H9 (cell line): ENCODE measurements at regions not wholly inside any gene's neighbourhood (a gene's known extent, or its start where the extent isn't known, plus 50 kb on each side); places are given as distances from the start of the nearest gene placed in this dataset.
A peak's percentile ranks its signal among the peaks of the same experiment; 100 is the strongest.

Source experiments
- DNase-seq: peaks from one replicate; pipeline ENCODE4 v3.0.0-alpha.2; 2017
- H2AFZ ChIP-seq: one replicate; pipeline ENCODE4 v1.6.1; 2013; ENCODE audit warnings: mild to moderate bottlenecking, low read length, control low read depth, moderate library complexity
- H2AK5ac ChIP-seq: 2 replicates; pipeline ENCODE4 v1.6.1; 2013; ENCODE audit warnings: low read length, control low read depth, mixed read lengths; ENCODE audit not compliant: insufficient read length
- H2BK120ac ChIP-seq: one replicate; pipeline ENCODE4 v1.6.1; 2013; ENCODE audit warnings: low read depth, mild to moderate bottlenecking, low read length, control low read depth, inconsistent platforms; ENCODE audit not compliant: poor library complexity, severe bottlenecking
- H2BK12ac ChIP-seq: 2 replicates; pipeline ENCODE4 v1.6.1; 2013; ENCODE audit warnings: low read length, control low read depth, mixed read lengths, low read depth; ENCODE audit not compliant: insufficient read length
- H2BK15ac ChIP-seq: 2 replicates; pipeline ENCODE4 v1.6.1; 2013; ENCODE audit warnings: low read depth, low read length, control low read depth
- H2BK20ac ChIP-seq: one replicate; pipeline ENCODE4 v1.6.1; 2013; ENCODE audit warnings: low read depth, mild to moderate bottlenecking, low read length, control low read depth, inconsistent platforms; ENCODE audit not compliant: poor library complexity, severe bottlenecking
- H2BK5ac ChIP-seq: 2 replicates; pipeline ENCODE4 v1.6.1; 2013; ENCODE audit warnings: low read length, control low read depth, mixed read lengths; ENCODE audit not compliant: insufficient read length
- H3K14ac ChIP-seq: 2 replicates; pipeline ENCODE4 v1.6.1; 2013; ENCODE audit warnings: low read length, control low read depth; ENCODE audit not compliant: insufficient read depth
- H3K18ac ChIP-seq: 2 replicates; pipeline ENCODE4 v1.6.1; 2013; ENCODE audit warnings: low read depth, mild to moderate bottlenecking, mixed read lengths, low read length, control low read depth; ENCODE audit not compliant: insufficient read length
- H3K23ac ChIP-seq: 2 replicates; pipeline ENCODE4 v1.6.1; 2013; ENCODE audit warnings: low read length, control low read depth, mixed read lengths, low read depth; ENCODE audit not compliant: insufficient read length
- H3K23me2 ChIP-seq: 2 replicates; pipeline ENCODE4 v1.6.1; 2013; ENCODE audit warnings: low read depth, mild to moderate bottlenecking, mixed read lengths, low read length, control low read depth; ENCODE audit not compliant: insufficient read length, poor library complexity, severe bottlenecking
- H3K27ac ChIP-seq: 2 replicates; pipeline ENCODE4 v1.5.1; 2013; ENCODE audit warnings: low read length, control low read depth, mixed read lengths, low read depth; ENCODE audit not compliant: insufficient read length
- H3K27me3 ChIP-seq: 2 replicates; pipeline ENCODE4 v1.6.1; 2013; ENCODE audit warnings: low read length, control low read depth, inconsistent platforms; ENCODE audit not compliant: insufficient read depth
- H3K4ac ChIP-seq: 2 replicates; pipeline ENCODE4 v1.6.1; 2013; ENCODE audit warnings: low read depth, mild to moderate bottlenecking, control low read depth, inconsistent platforms, low read length, moderate library complexity
- H3K4me1 ChIP-seq: 2 replicates; pipeline ENCODE4 v1.6.1; 2013; ENCODE audit warnings: low read length, control low read depth, inconsistent platforms; ENCODE audit not compliant: insufficient read depth
- H3K4me2 ChIP-seq: 2 replicates; pipeline ENCODE4 v1.6.1; 2013; ENCODE audit warnings: low read length, control low read depth, mixed read lengths; ENCODE audit not compliant: insufficient read length, insufficient read depth
- H3K56ac ChIP-seq: 2 replicates; pipeline ENCODE4 v1.6.1; 2013; ENCODE audit warnings: low read depth, mild to moderate bottlenecking, mixed read lengths, low read length, control low read depth; ENCODE audit not compliant: insufficient read length
- H3K79me1 ChIP-seq: 2 replicates; pipeline ENCODE4 v1.6.1; 2013; ENCODE audit warnings: low read depth, mild to moderate bottlenecking, moderate library complexity, low read length, control low read depth, inconsistent platforms; ENCODE audit not compliant: insufficient read depth, poor library complexity, severe bottlenecking
- H3K79me2 ChIP-seq: 2 replicates; pipeline ENCODE4 v1.6.1; 2013; ENCODE audit warnings: low read length, control low read depth, inconsistent platforms; ENCODE audit not compliant: insufficient read depth
- H3K9ac ChIP-seq: 2 replicates; pipeline ENCODE4 v1.6.1; 2013; ENCODE audit warnings: low read length, control low read depth, mixed read lengths; ENCODE audit not compliant: insufficient read length; ENCODE audit errors: extremely low read depth
- H3K9me3 ChIP-seq: one replicate; pipeline ENCODE4 v1.6.1; 2013; ENCODE audit warnings: low read depth, low read length, inconsistent platforms; ENCODE audit not compliant: control insufficient read depth
- H3T11ph ChIP-seq: one replicate; pipeline ENCODE4 v1.6.1; 2013; ENCODE audit warnings: mild to moderate bottlenecking, low read length, control low read depth, inconsistent platforms
- H4K20me1 ChIP-seq: one replicate; pipeline ENCODE4 v1.6.1; 2013; ENCODE audit not compliant: control insufficient read depth, insufficient read length, insufficient read depth
- H4K5ac ChIP-seq: 2 replicates; pipeline ENCODE4 v1.6.1; 2013; ENCODE audit warnings: low read depth, mild to moderate bottlenecking, mixed read lengths, low read length, control low read depth; ENCODE audit not compliant: insufficient read length
- H4K8ac ChIP-seq: replicated peaks from 2 replicates; pipeline ENCODE4 v1.6.1; 2013; ENCODE audit warnings: low read length, control low read depth, mixed read lengths, low read depth; ENCODE audit not compliant: insufficient read length
- H4K91ac ChIP-seq: 2 replicates; pipeline ENCODE4 v1.6.1; 2013; ENCODE audit warnings: low read depth, mild to moderate bottlenecking, moderate library complexity, mixed read lengths, low read length, control low read depth; ENCODE audit not compliant: insufficient read length
- H3K27ac Mint-ChIP-seq, 3 experiments: 2 replicates in 2 of 3; 3 replicates in 1 of 3; pipeline ENCODE4 v1.8.0; 2020 to 2021; ENCODE audit warnings: mixed read lengths in 3 of 3, mild to moderate bottlenecking in 1 of 3, moderate library complexity in 1 of 3
- H3K27me3 Mint-ChIP-seq: 2 replicates; pipeline ENCODE4 v1.8.0; 2021; ENCODE audit warnings: low read depth, mild to moderate bottlenecking, moderate library complexity, mixed read lengths
- H3K36me3 Mint-ChIP-seq, 3 experiments: 2 replicates in 2 of 3; 3 replicates in 1 of 3; pipeline ENCODE4 v1.8.0; 2020 to 2021; ENCODE audit warnings: low read depth in 3 of 3, mixed read lengths in 3 of 3; ENCODE audit not compliant: insufficient read depth in 1 of 3
- H3K4me1 Mint-ChIP-seq, 2 experiments: 2 replicates each; pipeline ENCODE4 v1.8.0; 2020; ENCODE audit warnings: mixed read lengths in 2 of 2
- H3K4me3 Mint-ChIP-seq, 2 experiments: 2 replicates in 1 of 2; 3 replicates in 1 of 2; pipeline ENCODE4 v1.8.0; 2020 to 2021; ENCODE audit warnings: mild to moderate bottlenecking in 2 of 2, mixed read lengths in 2 of 2, moderate library complexity in 1 of 2
- H3K9me3 Mint-ChIP-seq, 2 experiments: 2 replicates in 1 of 2; 3 replicates in 1 of 2; pipeline ENCODE4 v1.8.0; 2020; ENCODE audit warnings: mild to moderate bottlenecking in 2 of 2, mixed read lengths in 2 of 2, moderate library complexity in 1 of 2
- WGBS: extraction: QIAGEN DNeasy Blood & Tissue Kit; methylation state at CpG from one replicate; pipeline ENCODE4 v1.1.7; 2013; ENCODE audit warnings: missing lambda C conversion rate, low lambda C conversion rate, mixed read lengths; ENCODE audit not compliant: insufficient read length; ENCODE audit errors: extremely low coverage; 5-methylcytosine and 5-hydroxymethylcytosine counted together
- TF ChIP-seq, protein P1 (sequence below): fragments of 200-600 bp; sonication (generic); conservative IDR thresholded peaks from 3 replicates; pipeline ENCODE4 v1.8.0; 2021; ENCODE audit warnings: antibody characterized with exemption, mild to moderate bottlenecking

- peak; percentile 32 for DNase-seq
- TF ChIP-seq, protein P1, sequence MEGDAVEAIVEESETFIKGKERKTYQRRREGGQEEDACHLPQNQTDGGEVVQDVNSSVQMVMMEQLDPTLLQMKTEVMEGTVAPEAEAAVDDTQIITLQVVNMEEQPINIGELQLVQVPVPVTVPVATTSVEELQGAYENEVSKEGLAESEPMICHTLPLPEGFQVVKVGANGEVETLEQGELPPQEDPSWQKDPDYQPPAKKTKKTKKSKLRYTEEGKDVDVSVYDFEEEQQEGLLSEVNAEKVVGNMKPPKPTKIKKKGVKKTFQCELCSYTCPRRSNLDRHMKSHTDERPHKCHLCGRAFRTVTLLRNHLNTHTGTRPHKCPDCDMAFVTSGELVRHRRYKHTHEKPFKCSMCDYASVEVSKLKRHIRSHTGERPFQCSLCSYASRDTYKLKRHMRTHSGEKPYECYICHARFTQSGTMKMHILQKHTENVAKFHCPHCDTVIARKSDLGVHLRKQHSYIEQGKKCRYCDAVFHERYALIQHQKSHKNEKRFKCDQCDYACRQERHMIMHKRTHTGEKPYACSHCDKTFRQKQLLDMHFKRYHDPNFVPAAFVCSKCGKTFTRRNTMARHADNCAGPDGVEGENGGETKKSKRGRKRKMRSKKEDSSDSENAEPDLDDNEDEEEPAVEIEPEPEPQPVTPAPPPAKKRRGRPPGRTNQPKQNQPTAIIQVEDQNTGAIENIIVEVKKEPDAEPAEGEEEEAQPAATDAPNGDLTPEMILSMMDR, result peak; percentile 53
- H3K14ac ChIP-seq, result no peak overlapping the region
- no peak overlapping the region for H2BK20ac ChIP-seq
- H3K18ac ChIP-seq, result no peak overlapping the region
- no peak overlapping the region for H3K27ac ChIP-seq
- no peak overlapping the region for H4K5ac ChIP-seq
- H3K9me3 ChIP-seq, result no peaks in the 10 kb centered on the region
- H3K4ac ChIP-seq, result no peak overlapping the region
- H3K56ac ChIP-seq, result no peak overlapping the region
- no peak overlapping the region for H2BK12ac ChIP-seq
- no CpG with 5 or more reads among the region's 7 CpGs for WGBS
- H3K4me1 Mint-ChIP-seq, result no peaks in the 10 kb centered on the region
- no peak overlapping the region for H4K8ac ChIP-seq
- no peak overlapping the region for H4K91ac ChIP-seq
- H3K79me2 ChIP-seq, result no peaks in the 10 kb centered on the region
- H3K79me1 ChIP-seq, result no peaks in the 10 kb centered on the region
- H3T11ph ChIP-seq, result no peak overlapping the region
- H4K20me1 ChIP-seq, result no peaks in the 10 kb centered on the region
- no peaks in the 10 kb centered on the region for H3K4me1 ChIP-seq
- H2BK5ac ChIP-seq, result no peak overlapping the region
- H2AK5ac ChIP-seq, result no peak overlapping the region
- no peaks in the 10 kb centered on the region for H3K27me3 Mint-ChIP-seq
- no peaks in the 10 kb centered on the region for H3K23me2 ChIP-seq
- H3K27me3 ChIP-seq, result no peaks in the 10 kb centered on the region
- no peak overlapping the region for H3K9ac ChIP-seq
- no peak overlapping the region for H2BK15ac ChIP-seq
- no peaks in the 10 kb centered on the region for H3K9me3 Mint-ChIP-seq
- H2BK120ac ChIP-seq, result no peak overlapping the region
- no peak overlapping the region for H2AFZ ChIP-seq
- H3K36me3 Mint-ChIP-seq, result no peaks in the 10 kb centered on the region
- H3K23ac ChIP-seq, result no peak overlapping the region
- no peak overlapping the region for H3K27ac Mint-ChIP-seq
- no peak overlapping the region for H3K4me3 Mint-ChIP-seq
- H3K4me2 ChIP-seq, result no peak overlapping the region
Measured at GRCh38 chr11:22472306-22472705, 134.1 kb downstream of the SLC17A6 start.
